ENCODE measurements at regions not wholly inside any gene's neighbourhood (a gene's known extent, or its start where the extent isn't known, plus 50 kb on each side); places are given as distances from the start of the nearest gene placed in this dataset.

DNA sequence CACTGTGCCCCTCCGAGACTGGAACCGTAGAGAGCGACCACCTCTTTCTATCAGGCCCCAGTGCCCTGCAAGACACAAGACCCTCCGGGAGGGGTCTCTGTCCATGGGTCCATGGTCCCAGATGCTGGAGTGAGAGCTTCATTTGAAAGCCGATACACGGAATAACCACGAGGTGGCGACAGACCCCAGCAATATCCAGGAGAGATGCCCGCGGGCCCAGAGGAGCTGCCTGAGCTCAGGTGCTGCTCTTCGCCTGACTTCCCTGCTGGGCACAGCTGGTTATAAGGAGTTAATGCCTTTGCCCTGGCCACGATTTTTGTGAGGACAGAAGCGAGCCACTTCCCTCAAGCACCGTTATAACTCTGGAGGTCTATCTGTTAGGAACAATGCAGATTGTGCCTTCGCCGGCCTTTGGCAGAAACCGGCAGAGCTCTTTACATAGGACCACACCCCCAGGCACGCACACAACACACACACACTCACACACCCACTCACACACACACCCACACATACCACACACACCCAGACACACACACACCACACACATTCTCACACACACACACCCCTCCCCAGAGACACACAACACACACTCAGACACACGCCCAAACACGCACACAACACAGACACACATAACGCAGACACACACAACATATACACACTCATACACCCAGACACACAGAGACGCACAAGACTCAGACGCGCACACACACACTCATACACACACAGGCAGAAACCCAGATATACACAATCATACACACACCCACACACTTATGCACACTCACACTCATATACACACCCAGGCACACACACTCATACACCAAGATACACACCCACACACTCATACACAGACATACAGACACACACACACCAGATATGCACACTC lies 436.4 kb downstream of the SOX9 start:
- TF ChIP-seq, protein P1, sequence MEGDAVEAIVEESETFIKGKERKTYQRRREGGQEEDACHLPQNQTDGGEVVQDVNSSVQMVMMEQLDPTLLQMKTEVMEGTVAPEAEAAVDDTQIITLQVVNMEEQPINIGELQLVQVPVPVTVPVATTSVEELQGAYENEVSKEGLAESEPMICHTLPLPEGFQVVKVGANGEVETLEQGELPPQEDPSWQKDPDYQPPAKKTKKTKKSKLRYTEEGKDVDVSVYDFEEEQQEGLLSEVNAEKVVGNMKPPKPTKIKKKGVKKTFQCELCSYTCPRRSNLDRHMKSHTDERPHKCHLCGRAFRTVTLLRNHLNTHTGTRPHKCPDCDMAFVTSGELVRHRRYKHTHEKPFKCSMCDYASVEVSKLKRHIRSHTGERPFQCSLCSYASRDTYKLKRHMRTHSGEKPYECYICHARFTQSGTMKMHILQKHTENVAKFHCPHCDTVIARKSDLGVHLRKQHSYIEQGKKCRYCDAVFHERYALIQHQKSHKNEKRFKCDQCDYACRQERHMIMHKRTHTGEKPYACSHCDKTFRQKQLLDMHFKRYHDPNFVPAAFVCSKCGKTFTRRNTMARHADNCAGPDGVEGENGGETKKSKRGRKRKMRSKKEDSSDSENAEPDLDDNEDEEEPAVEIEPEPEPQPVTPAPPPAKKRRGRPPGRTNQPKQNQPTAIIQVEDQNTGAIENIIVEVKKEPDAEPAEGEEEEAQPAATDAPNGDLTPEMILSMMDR (IDR thresholded peaks at IDR 0.05; ENCODE audit: insufficient read depth, low read length, poor library complexity, severe bottlenecking), result peak; percentile 78
- TF ChIP-seq EZH2phosphoT487 (conservative IDR thresholded peaks at IDR 0.05; ENCODE audit: low read length), result no peak
- no peaks in the 10 kb centered on the region for H3K27me3 ChIP-seq (ENCODE audit: low read length)
- no peaks in the 10 kb centered on the region for H3K79me2 ChIP-seq (ENCODE audit: insufficient read depth, low read length)
- H3K36me3 ChIP-seq (ENCODE audit: low read length), result no peaks in the 10 kb centered on the region
- H2AFZ ChIP-seq (ENCODE audit: low read depth, low read length, severe bottlenecking), result no peak overlapping the region
- no peaks in the 10 kb centered on the region for H4K20me1 ChIP-seq (ENCODE audit: low read depth, low read length)
- no peaks in the 10 kb centered on the region for H3K9me2 ChIP-seq (replicated peaks; ENCODE audit: insufficient read depth, low read length)
- no peaks in the 10 kb centered on the region for H3K9me3 ChIP-seq (ENCODE audit: insufficient read depth, low read length)
- no peaks in the 10 kb centered on the region for H3F3A ChIP-seq (ENCODE audit: insufficient read depth)
- no peak overlapping the region for H3K9ac ChIP-seq (ENCODE audit: low read length)
- H3K27ac ChIP-seq (ENCODE audit: low read depth, low read length), result no peak overlapping the region
- no peak overlapping the region for H3K4me2 ChIP-seq (ENCODE audit: low read depth, low read length, poor library complexity, severe bottlenecking)
- H3K4me3 ChIP-seq (ENCODE audit: insufficient read depth, low read length, poor library complexity, severe bottlenecking), result no peak overlapping the region

DNA sequence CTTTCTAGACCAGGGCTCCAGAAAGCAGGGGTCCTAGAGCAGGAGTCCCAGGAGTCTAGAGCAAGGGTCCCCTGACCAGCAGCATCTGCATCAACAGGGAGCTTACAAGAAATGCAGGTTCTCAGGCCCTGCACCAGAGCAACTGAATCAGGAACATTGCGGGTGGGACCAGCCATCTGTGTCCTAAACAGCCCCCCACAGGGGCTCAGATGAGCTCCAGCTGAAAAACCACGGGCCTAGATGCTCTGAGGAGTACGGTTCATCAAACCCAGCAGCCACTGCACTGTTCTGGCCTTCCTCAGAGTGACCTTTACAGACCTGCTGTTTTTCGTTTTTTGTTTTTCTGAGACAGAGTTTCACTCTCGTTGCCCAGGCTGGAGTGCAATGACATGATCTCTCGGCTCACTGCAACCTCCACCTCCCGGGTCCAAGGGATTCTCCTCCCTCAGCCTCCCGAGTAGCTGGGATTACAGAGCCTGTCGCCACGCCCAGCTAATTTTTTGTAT lies 438.2 kb downstream of the SOX9 start:
- Histone ChIP-seq H3K9ac (ENCODE audit: low read length) (no peak overlapping the region), H3K27me3 (ENCODE audit: low read length) (no peaks in the 10 kb centered on the region), H3K27ac (ENCODE audit: low read depth, low read length) (no peak overlapping the region), H3K9me2 (replicated peaks; ENCODE audit: insufficient read depth, low read length) (no peaks in the 10 kb centered on the region), H4K20me1 (ENCODE audit: low read depth, low read length) (no peaks in the 10 kb centered on the region), H3K79me2 (ENCODE audit: insufficient read depth, low read length) (no peaks in the 10 kb centered on the region), H3F3A (ENCODE audit: insufficient read depth) (no peaks in the 10 kb centered on the region), H3K4me3 (ENCODE audit: insufficient read depth, low read length, poor library complexity, severe bottlenecking) (no peak overlapping the region), H3K9me3 (ENCODE audit: insufficient read depth, low read length) (no peaks in the 10 kb centered on the region), H2AFZ (ENCODE audit: low read depth, low read length, severe bottlenecking) (no peak overlapping the region), H3K36me3 (ENCODE audit: low read length) (no peaks in the 10 kb centered on the region), H3K4me2 (ENCODE audit: low read depth, low read length, poor library complexity, severe bottlenecking) (no peak overlapping the region)
- TF ChIP-seq, protein P1 (IDR thresholded peaks at IDR 0.05; ENCODE audit: insufficient read depth, low read length, poor library complexity, severe bottlenecking), result no peak
- TF ChIP-seq EZH2phosphoT487 (conservative IDR thresholded peaks at IDR 0.05; ENCODE audit: low read length), result no peak

DNA sequence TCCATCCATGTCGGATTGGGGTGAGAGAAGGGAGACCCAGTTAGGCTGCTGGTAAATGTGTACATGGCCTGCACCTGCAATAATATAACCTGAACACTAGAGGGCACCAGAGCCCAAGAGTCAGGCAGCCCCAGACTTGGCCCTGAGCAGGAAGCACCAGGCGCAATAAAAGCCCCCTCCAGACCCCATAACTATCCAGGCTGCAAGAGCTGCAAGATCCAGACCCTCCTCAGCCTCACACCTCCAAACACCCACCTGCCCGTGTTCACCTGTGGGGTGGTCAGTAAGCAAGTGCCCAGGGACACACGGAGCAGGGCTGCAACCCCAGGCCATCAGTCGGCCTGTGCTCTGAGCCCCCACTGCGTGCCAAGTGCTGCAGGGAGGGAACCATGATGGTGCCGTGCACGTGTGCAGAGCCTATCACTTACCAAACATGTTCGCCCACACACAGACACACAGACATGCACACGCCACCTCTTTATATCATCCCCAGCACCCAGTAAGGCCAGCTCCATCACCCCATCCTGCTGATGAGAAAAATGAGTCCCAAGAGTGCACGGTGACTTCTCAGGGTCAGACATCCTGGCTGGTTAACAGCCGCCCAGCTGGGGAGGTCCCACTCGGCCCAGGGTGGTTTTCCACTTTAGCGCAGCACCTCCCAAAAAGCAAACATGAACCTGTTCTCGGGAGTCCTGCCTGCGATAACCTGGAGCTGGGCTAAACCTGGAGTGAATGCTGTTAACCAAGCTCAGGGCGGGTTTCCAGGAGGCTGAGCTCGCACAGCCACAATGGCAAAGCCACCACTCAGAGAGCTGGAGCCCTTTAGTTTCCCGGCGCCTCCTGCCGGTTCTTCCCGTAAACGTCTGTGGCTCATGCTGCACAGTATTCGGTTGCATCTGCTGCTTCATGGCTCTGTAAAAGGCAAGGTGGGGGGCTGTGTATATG lies 439.8 kb downstream of the SOX9 start:
- Histone ChIP-seq H4K20me1 (ENCODE audit: low read depth, low read length) (no peaks in the 10 kb centered on the region), H3K4me3 (ENCODE audit: insufficient read depth, low read length, poor library complexity, severe bottlenecking) (no peak overlapping the region), H3F3A (ENCODE audit: insufficient read depth) (no peaks in the 10 kb centered on the region), H3K9me2 (replicated peaks; ENCODE audit: insufficient read depth, low read length) (no peaks in the 10 kb centered on the region), H3K27me3 (ENCODE audit: low read length) (no peaks in the 10 kb centered on the region), H3K36me3 (ENCODE audit: low read length) (no peaks in the 10 kb centered on the region), H3K9ac (ENCODE audit: low read length) (no peak overlapping the region), H3K79me2 (ENCODE audit: insufficient read depth, low read length) (no peaks in the 10 kb centered on the region), H3K4me2 (ENCODE audit: low read depth, low read length, poor library complexity, severe bottlenecking) (no peak overlapping the region), H2AFZ (ENCODE audit: low read depth, low read length, severe bottlenecking) (no peak overlapping the region), H3K9me3 (ENCODE audit: insufficient read depth, low read length) (no peaks in the 10 kb centered on the region), H3K27ac (ENCODE audit: low read depth, low read length) (no peak overlapping the region)
- TF ChIP-seq EZH2phosphoT487 (conservative IDR thresholded peaks at IDR 0.05; ENCODE audit: low read length), result no peak
- TF ChIP-seq, protein P1 (IDR thresholded peaks at IDR 0.05; ENCODE audit: insufficient read depth, low read length, poor library complexity, severe bottlenecking), result peak; percentile 63
